ENCODE measurements at regions not wholly inside any gene's neighbourhood (a gene's known extent, or its start where the extent isn't known, plus 50 kb on each side); places are given as distances from the start of the nearest gene placed in this dataset.
A peak's percentile ranks its signal among the peaks of the same experiment; 100 is the strongest.
"Not testable (repeated sequence)": the region's sequence is repeated elsewhere in the genome, so short reads cannot be mapped to it uniquely, and the experiment has no call there.

- H3K27me3 ChIP-seq (ENCODE audit: control insufficient read depth, insufficient read depth, low read length); in situ Hi-C loops (cut with HindIII; ENCODE audit: low pct_unique_long_range_greater_than_20kb, low sequenced_read_pairs); H3K4me3 ChIP-seq (ENCODE audit: low read depth in 2 of 2, low read length in 2 of 2); H3K4me1 ChIP-seq (ENCODE audit: control insufficient read depth, insufficient read depth, low read length); BruUV-seq (replicated peaks); H3K27ac ChIP-seq (ENCODE audit: low read length); POLR2A ChIA-PET; H3K9me3 ChIP-seq (ENCODE audit: control insufficient read depth, insufficient read depth, low read depth, low read length); H3K36me3 ChIP-seq (ENCODE audit: control insufficient read depth, insufficient read depth, low read length); intact Hi-C loops (cut with micrococcal nuclease; ENCODE audit: unreplicated experiment); DNase-seq (ENCODE audit: low read depth, low spot score); CTCF ChIA-PET: not testable (repeated sequence)
- ATAC-seq, result peak; percentile 66
Measured at GRCh38 chr1:161454865-161455707, 50.2 kb upstream of the FCGR2A start.

- H3K9me3 ChIP-seq (ENCODE audit: control insufficient read depth, insufficient read depth, low read depth, low read length); DNase-seq (ENCODE audit: low read depth, low spot score); H3K36me3 ChIP-seq (ENCODE audit: control insufficient read depth, insufficient read depth, low read length); BruUV-seq (replicated peaks); H3K4me1 ChIP-seq (ENCODE audit: control insufficient read depth, insufficient read depth, low read length); intact Hi-C loops (cut with micrococcal nuclease; ENCODE audit: unreplicated experiment); in situ Hi-C loops (cut with HindIII; ENCODE audit: low pct_unique_long_range_greater_than_20kb, low sequenced_read_pairs); H3K27ac ChIP-seq (ENCODE audit: low read length); H3K4me3 ChIP-seq (ENCODE audit: low read depth in 2 of 2, low read length in 2 of 2); H3K27me3 ChIP-seq (ENCODE audit: control insufficient read depth, insufficient read depth, low read length); POLR2A ChIA-PET; CTCF ChIA-PET: not testable (repeated sequence)
- peak; percentile 83 for ATAC-seq
Measured at GRCh38 chr1:161453950-161454864, 51.0 kb upstream of the FCGR2A start.

DNA sequence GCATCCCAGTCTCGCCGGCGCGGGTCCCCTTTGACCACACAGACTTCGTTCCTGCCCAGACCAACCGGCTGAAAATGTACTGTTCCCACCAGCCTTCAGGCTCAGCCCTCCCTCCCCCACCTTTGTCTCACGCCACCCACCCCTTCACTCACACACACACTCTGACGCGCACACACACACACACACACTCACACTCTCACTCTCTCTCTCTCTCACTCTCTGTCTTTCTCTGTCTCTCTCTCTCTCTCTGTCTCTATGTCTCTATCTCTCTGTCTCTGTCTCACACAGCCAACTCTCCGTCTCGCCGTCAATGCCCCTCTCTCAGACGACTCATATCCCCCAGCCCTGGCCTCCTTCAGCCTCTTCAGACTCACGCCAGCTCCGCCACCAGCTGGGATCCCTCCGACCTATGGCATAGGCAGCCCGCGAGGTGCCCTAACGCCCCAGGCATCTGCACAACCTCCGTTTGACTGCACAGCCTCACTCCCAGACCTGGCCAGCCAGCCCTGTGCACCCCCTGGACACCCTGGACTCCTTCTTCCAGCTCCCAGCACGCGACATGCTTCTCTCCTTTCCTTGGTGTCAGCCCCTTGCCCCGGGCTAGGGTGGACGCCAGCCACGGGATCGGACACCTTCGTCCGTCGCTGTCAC is 53.4 kb upstream of the FCGR2A start:
- CTCF ChIA-PET; in situ Hi-C loops (cut with HindIII; ENCODE audit: low pct_unique_long_range_greater_than_20kb, low sequenced_read_pairs); H3K36me3 ChIP-seq (ENCODE audit: control insufficient read depth, insufficient read depth, low read length); H3K9me3 ChIP-seq (ENCODE audit: control insufficient read depth, insufficient read depth, low read depth, low read length); H3K4me3 ChIP-seq (ENCODE audit: low read depth in 2 of 2, low read length in 2 of 2); ATAC-seq; H3K4me1 ChIP-seq (ENCODE audit: control insufficient read depth, insufficient read depth, low read length); intact Hi-C loops (cut with micrococcal nuclease; ENCODE audit: unreplicated experiment); H3K27me3 ChIP-seq (ENCODE audit: control insufficient read depth, insufficient read depth, low read length); H3K27ac ChIP-seq (ENCODE audit: low read length); DNase-seq (ENCODE audit: low read depth, low spot score); BruUV-seq (replicated peaks); POLR2A ChIA-PET: not testable (repeated sequence)

DNA sequence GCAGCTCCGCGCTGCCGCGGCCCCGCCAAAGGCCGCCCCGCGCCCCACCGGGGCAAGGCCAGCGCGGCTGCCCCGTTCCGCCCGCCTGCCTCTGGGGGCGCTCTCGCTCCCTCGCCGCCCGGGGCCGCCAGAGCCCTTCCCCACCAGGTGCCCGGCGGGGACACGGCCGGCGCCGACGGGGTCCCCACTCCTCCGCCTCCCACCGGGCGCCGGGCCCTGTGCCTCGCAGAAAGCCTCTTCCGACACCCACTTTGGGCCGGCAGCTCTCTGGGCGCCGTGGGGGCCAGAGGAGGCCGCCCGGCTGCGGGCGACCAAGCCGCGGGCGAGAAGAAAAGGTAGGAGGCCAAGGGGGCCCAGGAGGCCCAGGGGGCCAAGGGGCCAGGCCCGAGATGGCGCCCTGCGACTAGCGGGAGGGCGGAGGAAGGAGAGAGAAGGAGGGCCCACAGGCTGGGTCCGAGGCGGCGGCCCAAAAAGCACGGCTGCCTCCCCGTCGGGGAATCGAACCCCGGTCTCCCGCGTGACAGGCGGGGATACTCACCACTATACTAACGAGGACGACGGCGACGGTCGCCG is 57.4 kb upstream of the FCGR2A start:
- H3K4me1 ChIP-seq (ENCODE audit: control insufficient read depth, insufficient read depth, low read length); H3K4me3 ChIP-seq (ENCODE audit: low read depth in 2 of 2, low read length in 2 of 2); H3K27me3 ChIP-seq (ENCODE audit: control insufficient read depth, insufficient read depth, low read length); DNase-seq (ENCODE audit: low read depth, low spot score); CTCF ChIA-PET; BruUV-seq (replicated peaks); POLR2A ChIA-PET; in situ Hi-C loops (cut with HindIII; ENCODE audit: low pct_unique_long_range_greater_than_20kb, low sequenced_read_pairs); H3K27ac ChIP-seq (ENCODE audit: low read length); H3K9me3 ChIP-seq (ENCODE audit: control insufficient read depth, insufficient read depth, low read depth, low read length); intact Hi-C loops (cut with micrococcal nuclease; ENCODE audit: unreplicated experiment); H3K36me3 ChIP-seq (ENCODE audit: control insufficient read depth, insufficient read depth, low read length): not testable (repeated sequence)
- peak; percentile 70 for ATAC-seq

DNA sequence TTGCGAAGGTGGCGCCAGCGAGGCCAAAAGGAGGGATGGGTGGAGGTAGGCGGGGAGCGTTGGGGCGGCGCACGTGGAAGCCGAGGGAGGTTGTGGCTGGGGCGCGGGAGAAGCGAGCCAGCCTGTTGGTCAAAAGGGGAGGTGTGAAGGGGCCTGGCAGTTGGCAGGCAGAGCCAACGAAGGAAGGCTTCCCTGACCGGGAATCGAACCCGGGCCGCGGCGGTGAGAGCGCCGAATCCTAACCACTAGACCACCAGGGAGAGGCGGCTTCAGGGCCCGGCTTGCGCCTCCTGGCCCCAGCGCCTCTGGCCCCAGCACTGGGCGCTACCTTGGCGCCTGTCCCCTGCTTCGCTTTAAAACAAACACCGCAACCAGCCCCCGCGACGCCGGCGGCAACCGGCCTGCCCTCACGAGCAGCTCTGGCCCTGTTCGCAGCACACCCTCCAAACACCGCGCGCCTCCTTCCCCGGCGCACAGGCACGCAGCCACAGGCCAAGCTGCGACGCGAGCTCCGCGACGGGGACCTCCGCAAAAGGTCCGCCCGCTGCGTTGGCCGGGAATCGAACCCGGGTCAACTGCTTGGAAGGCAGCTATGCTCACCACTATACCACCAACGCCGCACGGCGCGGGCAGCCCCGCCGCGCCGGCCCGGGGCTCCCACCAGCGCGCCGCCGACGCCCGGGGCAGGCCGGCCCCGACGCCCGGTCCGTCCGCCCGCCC is 58.1 kb upstream of the FCGR2A start:
- DNase-seq (ENCODE audit: low read depth, low spot score); H3K4me1 ChIP-seq (ENCODE audit: control insufficient read depth, insufficient read depth, low read length); H3K27ac ChIP-seq (ENCODE audit: low read length); H3K9me3 ChIP-seq (ENCODE audit: control insufficient read depth, insufficient read depth, low read depth, low read length); H3K36me3 ChIP-seq (ENCODE audit: control insufficient read depth, insufficient read depth, low read length); CTCF ChIA-PET; intact Hi-C loops (cut with micrococcal nuclease; ENCODE audit: unreplicated experiment); POLR2A ChIA-PET; H3K4me3 ChIP-seq (ENCODE audit: low read depth in 2 of 2, low read length in 2 of 2); H3K27me3 ChIP-seq (ENCODE audit: control insufficient read depth, insufficient read depth, low read length); in situ Hi-C loops (cut with HindIII; ENCODE audit: low pct_unique_long_range_greater_than_20kb, low sequenced_read_pairs): not testable (repeated sequence)
- TSS peak; percentile 79 for BruUV-seq (replicated peaks)
- ATAC-seq, result peak; percentile 78

- H3K4me1 ChIP-seq (ENCODE audit: control insufficient read depth, insufficient read depth, low read length); DNase-seq (ENCODE audit: low read depth, low spot score); BruUV-seq (replicated peaks); intact Hi-C loops (cut with micrococcal nuclease; ENCODE audit: unreplicated experiment); POLR2A ChIA-PET; CTCF ChIA-PET; H3K36me3 ChIP-seq (ENCODE audit: control insufficient read depth, insufficient read depth, low read length); H3K9me3 ChIP-seq (ENCODE audit: control insufficient read depth, insufficient read depth, low read depth, low read length); ATAC-seq; H3K27me3 ChIP-seq (ENCODE audit: control insufficient read depth, insufficient read depth, low read length); in situ Hi-C loops (cut with HindIII; ENCODE audit: low pct_unique_long_range_greater_than_20kb, low sequenced_read_pairs); H3K27ac ChIP-seq (ENCODE audit: low read length); H3K4me3 ChIP-seq (ENCODE audit: low read depth in 2 of 2, low read length in 2 of 2): not testable (repeated sequence)
Measured at GRCh38 chr1:161444725-161445124, 60.5 kb upstream of the FCGR2A start.
